WTC11 (cell line): ENCODE measurements at regions not wholly inside any gene's neighbourhood (a gene's known extent, or its start where the extent isn't known, plus 50 kb on each side); places are given as distances from the start of the nearest gene placed in this dataset.
A peak's percentile ranks its signal among the peaks of the same experiment; 100 is the strongest.

Source experiments
- ATAC-seq: fragments of 200-7000 bp; cut with Tn5 transposase; 2 replicates; pipeline ENCODE4 v1.10.0; 2021; ENCODE audit warnings: mild to moderate bottlenecking, moderate library complexity
- CTCF ChIA-PET: fragments of 300-600 bp; sonication (Branson Sonifier 250); formaldehyde crosslinking; loops from one replicate; lab custom pipeline; 2021; ENCODE audit warnings: antibody characterized with exemption; lab: Charles Lee
- POLR2A ChIA-PET: fragments of 350-600 bp; sonication (Branson Sonifier 250); formaldehyde crosslinking; loops from one replicate; lab custom pipeline; 2021; ENCODE audit warnings: antibody characterized with exemption; lab: Charles Lee
- DNase-seq: peaks from one replicate; pipeline ENCODE4 v3.0.0; 2021; ENCODE audit warnings: low spot score
- H3K27ac Mint-ChIP-seq: 2 replicates; pipeline ENCODE4 v1.8.0; 2021; ENCODE audit warnings: mixed read lengths
- H3K27me3 Mint-ChIP-seq: 2 replicates; pipeline ENCODE4 v1.8.0; 2021; ENCODE audit warnings: low read depth, mild to moderate bottlenecking, moderate library complexity, mixed read lengths
- H3K36me3 Mint-ChIP-seq: 2 replicates; pipeline ENCODE4 v1.8.0; 2021; ENCODE audit warnings: mixed read lengths
- H3K4me1 Mint-ChIP-seq: 2 replicates; pipeline ENCODE4 v1.8.0; 2022; ENCODE audit warnings: mixed read lengths
- H3K4me3 Mint-ChIP-seq: 2 replicates; pipeline ENCODE4 v1.8.0; 2021; ENCODE audit warnings: mild to moderate bottlenecking, moderate library complexity, mixed read lengths
- H3K9me3 Mint-ChIP-seq: 2 replicates; pipeline ENCODE4 v1.8.0; 2021; ENCODE audit warnings: mixed read lengths
- E2F5 ChIP-seq: sonication (generic); formaldehyde crosslinking; IDR thresholded peaks from 2 replicates; pipeline ENCODE4 v1.8.1; 2022; ENCODE audit warnings: mild to moderate bottlenecking, moderate library complexity, missing genetic modification reagents
- ETV6 ChIP-seq: sonication (generic); formaldehyde crosslinking; IDR thresholded peaks from 2 replicates; pipeline ENCODE4 v1.8.1; 2022; ENCODE audit warnings: mild to moderate bottlenecking, missing genetic modification reagents
- FOXJ3 ChIP-seq: sonication (generic); formaldehyde crosslinking; IDR thresholded peaks from 2 replicates; pipeline ENCODE4 v1.9.0; 2021; ENCODE audit warnings: missing genetic modification reagents, mild to moderate bottlenecking, borderline replicate concordance
- GABPB1 ChIP-seq: sonication (generic); formaldehyde crosslinking; IDR thresholded peaks from 2 replicates; pipeline ENCODE4 v1.8.1; 2023; ENCODE audit warnings: mild to moderate bottlenecking, missing genetic modification reagents
- PRDM15 ChIP-seq: sonication (generic); formaldehyde crosslinking; IDR thresholded peaks from 2 replicates; pipeline ENCODE4 v1.8.0; 2022; ENCODE audit warnings: missing genetic modification reagents
- RELA ChIP-seq: sonication (generic); formaldehyde crosslinking; IDR thresholded peaks from 2 replicates; pipeline ENCODE4 v1.8.1; 2022; ENCODE audit warnings: missing genetic modification reagents, mild to moderate bottlenecking, borderline replicate concordance
- SP1 ChIP-seq: sonication (generic); formaldehyde crosslinking; conservative IDR thresholded peaks from 2 replicates; pipeline ENCODE4 v1.8.1; 2022; ENCODE audit warnings: missing genetic modification reagents
- ZNF396 ChIP-seq: fragments of 250-450 bp; sonication (Bioruptor Pico); IDR thresholded peaks from 2 replicates; pipeline ENCODE4 v1.8.0; 2021; ENCODE audit warnings: mild to moderate bottlenecking, moderate library complexity, borderline replicate concordance
- ZNF416 ChIP-seq: fragments of 250-450 bp; sonication (Bioruptor Pico); IDR thresholded peaks from 2 replicates; pipeline ENCODE4 v1.9.0; 2021; ENCODE audit warnings: mild to moderate bottlenecking, inconsistent platforms
- TF ChIP-seq, protein P1 (sequence below): sonication (generic); formaldehyde crosslinking; IDR thresholded peaks from 2 replicates; pipeline ENCODE4 v1.8.1; 2023; ENCODE audit warnings: mild to moderate bottlenecking, missing genetic modification reagents, moderate library complexity
- TF ChIP-seq, protein P2 (sequence below): fragments of 250-450 bp; sonication (Bioruptor Pico); IDR thresholded peaks from 2 replicates; pipeline ENCODE4 v1.9.0; 2021; ENCODE audit warnings: mild to moderate bottlenecking, borderline replicate concordance
- TF ChIP-seq, protein P3 (sequence below): fragments of 250-450 bp; sonication (Bioruptor Pico); IDR thresholded peaks from 2 replicates; pipeline ENCODE4 v2.1.2; 2022; ENCODE audit warnings: mild to moderate bottlenecking, moderate library complexity

DNA sequence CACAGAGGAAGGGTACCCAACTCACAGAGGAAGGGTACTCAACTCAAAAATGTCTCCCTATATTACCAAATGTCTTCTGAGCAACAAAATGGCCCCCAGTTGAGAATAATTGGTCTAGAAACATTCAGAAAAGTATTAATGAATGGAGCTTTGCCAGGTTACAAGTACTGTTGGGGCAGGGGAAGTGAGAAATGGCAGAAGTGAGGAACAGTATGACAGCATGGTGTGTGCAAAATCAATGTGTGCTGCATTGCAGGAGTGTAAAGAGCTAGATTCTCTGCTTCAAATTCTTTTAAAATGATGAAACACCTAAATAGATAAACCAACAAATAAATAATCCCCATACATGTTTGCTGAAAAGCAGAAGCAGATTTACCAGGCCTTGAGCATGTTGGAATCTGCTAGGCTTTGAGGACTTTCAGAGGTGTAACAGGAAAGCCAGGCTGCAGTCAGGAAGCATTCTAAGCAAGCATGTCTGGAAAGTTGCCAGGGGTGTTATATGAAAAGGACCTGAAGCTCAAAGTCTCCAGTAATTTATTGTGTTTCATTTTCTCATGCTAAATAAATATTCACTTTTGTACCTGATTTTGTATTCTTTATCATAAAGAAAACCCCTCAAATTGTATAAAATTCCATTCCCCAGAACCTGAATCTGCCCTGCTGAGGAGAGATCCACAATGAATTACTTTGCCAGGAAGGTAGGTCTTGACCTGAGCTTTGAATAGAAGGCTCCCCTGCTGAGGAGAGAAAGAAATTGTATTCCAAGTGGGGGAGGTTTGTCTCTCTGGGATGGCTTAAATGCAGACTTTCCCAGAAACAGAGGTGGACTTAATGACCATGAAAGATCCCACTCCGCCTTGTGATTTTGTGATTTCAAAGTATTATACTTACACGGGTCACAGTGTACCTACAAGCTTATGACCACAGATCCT is 265.0 kb upstream of the MARCKS start:
- Mint-ChIP-seq H3K27ac (peak overlapping the region; percentile 74), H3K36me3 (peaks cover 9% of the 10 kb centered on the region; the same call in 1 of the 2 replicates), H3K4me1 (peaks cover 62% of the 10 kb centered on the region), H3K9me3 (peaks cover 11% of the 10 kb centered on the region), H3K27me3 (no peaks in the 10 kb centered on the region), H3K4me3 (no peak overlapping the region)
- TF ChIP-seq E2F5 (CRISPR knock-in tag) (no peak), GABPB1 (CRISPR knock-in tag) (no peak), ZNF396 (CRISPR knock-in tag) (no peak), SP1 (CRISPR knock-in tag) (peak; percentile 42; the same call in 1 of the 2 replicates), RELA (CRISPR knock-in tag) (no peak)
- TF ChIP-seq, protein P1, sequence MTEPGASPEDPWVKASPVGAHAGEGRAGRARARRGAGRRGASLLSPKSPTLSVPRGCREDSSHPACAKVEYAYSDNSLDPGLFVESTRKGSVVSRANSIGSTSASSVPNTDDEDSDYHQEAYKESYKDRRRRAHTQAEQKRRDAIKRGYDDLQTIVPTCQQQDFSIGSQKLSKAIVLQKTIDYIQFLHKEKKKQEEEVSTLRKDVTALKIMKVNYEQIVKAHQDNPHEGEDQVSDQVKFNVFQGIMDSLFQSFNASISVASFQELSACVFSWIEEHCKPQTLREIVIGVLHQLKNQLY (CRISPR knock-in tag): no peak
- TF ChIP-seq, protein P2, sequence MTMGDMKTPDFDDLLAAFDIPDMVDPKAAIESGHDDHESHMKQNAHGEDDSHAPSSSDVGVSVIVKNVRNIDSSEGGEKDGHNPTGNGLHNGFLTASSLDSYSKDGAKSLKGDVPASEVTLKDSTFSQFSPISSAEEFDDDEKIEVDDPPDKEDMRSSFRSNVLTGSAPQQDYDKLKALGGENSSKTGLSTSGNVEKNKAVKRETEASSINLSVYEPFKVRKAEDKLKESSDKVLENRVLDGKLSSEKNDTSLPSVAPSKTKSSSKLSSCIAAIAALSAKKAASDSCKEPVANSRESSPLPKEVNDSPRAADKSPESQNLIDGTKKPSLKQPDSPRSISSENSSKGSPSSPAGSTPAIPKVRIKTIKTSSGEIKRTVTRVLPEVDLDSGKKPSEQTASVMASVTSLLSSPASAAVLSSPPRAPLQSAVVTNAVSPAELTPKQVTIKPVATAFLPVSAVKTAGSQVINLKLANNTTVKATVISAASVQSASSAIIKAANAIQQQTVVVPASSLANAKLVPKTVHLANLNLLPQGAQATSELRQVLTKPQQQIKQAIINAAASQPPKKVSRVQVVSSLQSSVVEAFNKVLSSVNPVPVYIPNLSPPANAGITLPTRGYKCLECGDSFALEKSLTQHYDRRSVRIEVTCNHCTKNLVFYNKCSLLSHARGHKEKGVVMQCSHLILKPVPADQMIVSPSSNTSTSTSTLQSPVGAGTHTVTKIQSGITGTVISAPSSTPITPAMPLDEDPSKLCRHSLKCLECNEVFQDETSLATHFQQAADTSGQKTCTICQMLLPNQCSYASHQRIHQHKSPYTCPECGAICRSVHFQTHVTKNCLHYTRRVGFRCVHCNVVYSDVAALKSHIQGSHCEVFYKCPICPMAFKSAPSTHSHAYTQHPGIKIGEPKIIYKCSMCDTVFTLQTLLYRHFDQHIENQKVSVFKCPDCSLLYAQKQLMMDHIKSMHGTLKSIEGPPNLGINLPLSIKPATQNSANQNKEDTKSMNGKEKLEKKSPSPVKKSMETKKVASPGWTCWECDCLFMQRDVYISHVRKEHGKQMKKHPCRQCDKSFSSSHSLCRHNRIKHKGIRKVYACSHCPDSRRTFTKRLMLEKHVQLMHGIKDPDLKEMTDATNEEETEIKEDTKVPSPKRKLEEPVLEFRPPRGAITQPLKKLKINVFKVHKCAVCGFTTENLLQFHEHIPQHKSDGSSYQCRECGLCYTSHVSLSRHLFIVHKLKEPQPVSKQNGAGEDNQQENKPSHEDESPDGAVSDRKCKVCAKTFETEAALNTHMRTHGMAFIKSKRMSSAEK: no peak
- ATAC-seq (peak; percentile 86), DNase-seq (no peak)
- ChIA-PET POLR2A (no interaction called here), CTCF (interaction anchor here (1.2 kb wide), 1 partner anchor 267 kb away, joined by 5 read pairs; no protein-coding TSS in a partner anchor)

DNA sequence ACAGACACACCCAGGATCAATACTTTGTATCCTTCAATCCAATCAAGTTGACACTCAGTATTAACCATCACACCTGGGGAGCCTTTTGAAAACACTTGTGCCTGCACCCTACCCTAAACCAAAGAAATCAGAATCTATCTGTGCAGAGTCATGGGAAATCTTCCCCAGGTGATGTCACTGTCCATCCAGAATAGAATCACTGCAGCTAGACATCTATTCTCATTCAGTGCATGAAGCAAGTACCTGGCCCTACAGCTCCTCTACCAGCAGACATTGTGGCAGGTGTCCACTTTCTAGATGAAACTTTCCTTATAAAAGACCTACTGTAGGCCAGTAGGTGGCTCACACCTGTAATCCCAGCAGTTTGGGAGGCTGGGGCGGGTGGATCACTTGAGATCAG is 262.4 kb upstream of the MARCKS start:
- Mint-ChIP-seq H3K27ac (no peak overlapping the region), H3K9me3 (peaks cover 8% of the 10 kb centered on the region), H3K4me3 (no peak overlapping the region), H3K27me3 (no peaks in the 10 kb centered on the region), H3K4me1 (peaks cover 48% of the 10 kb centered on the region), H3K36me3 (peaks cover 9% of the 10 kb centered on the region; the same call in 1 of the 2 replicates)
- no peak for DNase-seq
- TF ChIP-seq ETV6 (CRISPR knock-in tag) (no peak), ZNF416 (no peak), PRDM15 (no peak), FOXJ3 (CRISPR knock-in tag) (no peak)
- TF ChIP-seq, protein P3, sequence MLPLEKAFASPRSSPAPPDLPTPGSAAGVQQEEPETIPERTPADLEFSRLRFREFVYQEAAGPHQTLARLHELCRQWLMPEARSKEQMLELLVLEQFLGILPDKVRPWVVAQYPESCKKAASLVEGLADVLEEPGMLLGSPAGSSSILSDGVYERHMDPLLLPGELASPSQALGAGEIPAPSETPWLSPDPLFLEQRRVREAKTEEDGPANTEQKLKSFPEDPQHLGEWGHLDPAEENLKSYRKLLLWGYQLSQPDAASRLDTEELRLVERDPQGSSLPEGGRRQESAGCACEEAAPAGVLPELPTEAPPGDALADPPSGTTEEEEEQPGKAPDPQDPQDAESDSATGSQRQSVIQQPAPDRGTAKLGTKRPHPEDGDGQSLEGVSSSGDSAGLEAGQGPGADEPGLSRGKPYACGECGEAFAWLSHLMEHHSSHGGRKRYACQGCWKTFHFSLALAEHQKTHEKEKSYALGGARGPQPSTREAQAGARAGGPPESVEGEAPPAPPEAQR (CRISPR knock-in tag): no peak
- ChIA-PET POLR2A (no interaction called here), CTCF (no interaction called here)
- ATAC-seq: no peak
